IPS-18a (cell line): ENCODE measurements at regions not wholly inside any gene's neighbourhood (a gene's known extent, or its start where the extent isn't known, plus 50 kb on each side); places are given as distances from the start of the nearest gene placed in this dataset.

ENCODE experiments used
- H3K27ac ChIP-seq: one replicate; pipeline ENCODE4 v1.5.1; 2013; ENCODE audit warnings: low read length
- H3K27me3 ChIP-seq: one replicate; pipeline ENCODE4 v1.6.1; 2013; ENCODE audit warnings: mild to moderate bottlenecking, low read length; ENCODE audit not compliant: control insufficient read depth, insufficient read depth
- H3K36me3 ChIP-seq: one replicate; pipeline ENCODE4 v1.6.1; 2013; ENCODE audit warnings: low read depth, low read length; ENCODE audit not compliant: control insufficient read depth
- H3K4me1 ChIP-seq: one replicate; pipeline ENCODE4 v1.6.1; 2013; ENCODE audit warnings: low read depth, low read length; ENCODE audit not compliant: control insufficient read depth
- H3K4me3 ChIP-seq: one replicate; pipeline ENCODE4 v1.5.1; 2013; ENCODE audit warnings: low read length
- H3K9ac ChIP-seq: one replicate; pipeline ENCODE4 v1.6.1; 2013; ENCODE audit warnings: mild to moderate bottlenecking, low read length, moderate library complexity
- H3K9me3 ChIP-seq: one replicate; pipeline ENCODE4 v1.6.1; 2013; ENCODE audit warnings: low read depth, low read length; ENCODE audit not compliant: control insufficient read depth

- Histone ChIP-seq H3K27me3 (no peaks in the 10 kb centered on the region), H3K4me1 (no peaks in the 10 kb centered on the region), H3K27ac (no peak overlapping the region), H3K36me3 (no peaks in the 10 kb centered on the region), H3K9ac (no peak overlapping the region), H3K4me3 (no peak overlapping the region), H3K9me3 (no peaks in the 10 kb centered on the region)
Measured at GRCh38 chr7:16015981-16016380, 329.5 kb upstream of the MEOX2 start.

GRCh38 chr7:16014031-16014430 lies 327.5 kb upstream of the MEOX2 start:
- H3K36me3 ChIP-seq: no peaks in the 10 kb centered on the region
- H3K9me3 ChIP-seq: no peaks in the 10 kb centered on the region
- H3K4me1 ChIP-seq: no peaks in the 10 kb centered on the region
- no peak overlapping the region for H3K4me3 ChIP-seq
- no peaks in the 10 kb centered on the region for H3K27me3 ChIP-seq
- no peak overlapping the region for H3K27ac ChIP-seq
- H3K9ac ChIP-seq: no peak overlapping the region

- Histone ChIP-seq H3K27me3 (no peaks in the 10 kb centered on the region), H3K36me3 (no peaks in the 10 kb centered on the region), H3K4me1 (no peaks in the 10 kb centered on the region), H3K4me3 (no peak overlapping the region), H3K9ac (no peak overlapping the region), H3K9me3 (no peaks in the 10 kb centered on the region), H3K27ac (no peak overlapping the region)
Measured at GRCh38 chr7:16007911-16008310, 321.4 kb upstream of the MEOX2 start.

GRCh38 chr7:16004702-16005101 lies 318.2 kb upstream of the MEOX2 start:
- Histone ChIP-seq H3K4me1 (no peaks in the 10 kb centered on the region), H3K9ac (no peak overlapping the region), H3K4me3 (no peak overlapping the region), H3K9me3 (no peaks in the 10 kb centered on the region), H3K27me3 (no peaks in the 10 kb centered on the region), H3K27ac (no peak overlapping the region), H3K36me3 (no peaks in the 10 kb centered on the region)

- H3K36me3 ChIP-seq: no peaks in the 10 kb centered on the region
- no peak overlapping the region for H3K27ac ChIP-seq
- H3K27me3 ChIP-seq: no peaks in the 10 kb centered on the region
- no peak overlapping the region for H3K9ac ChIP-seq
- no peaks in the 10 kb centered on the region for H3K9me3 ChIP-seq
- H3K4me1 ChIP-seq: no peaks in the 10 kb centered on the region
- H3K4me3 ChIP-seq: no peak overlapping the region
Measured at GRCh38 chr7:16001477-16001876, 315.0 kb upstream of the MEOX2 start.

GRCh38 chr7:15998617-15999016 lies 312.1 kb upstream of the MEOX2 start:
- Histone ChIP-seq H3K36me3 (no peaks in the 10 kb centered on the region), H3K9ac (no peak overlapping the region), H3K9me3 (no peaks in the 10 kb centered on the region), H3K27ac (no peak overlapping the region), H3K4me1 (no peaks in the 10 kb centered on the region), H3K27me3 (no peaks in the 10 kb centered on the region), H3K4me3 (no peak overlapping the region)

- Histone ChIP-seq H3K4me3 (no peak overlapping the region), H3K9me3 (no peaks in the 10 kb centered on the region), H3K36me3 (no peaks in the 10 kb centered on the region), H3K27ac (no peak overlapping the region), H3K9ac (no peak overlapping the region), H3K4me1 (no peaks in the 10 kb centered on the region), H3K27me3 (no peaks in the 10 kb centered on the region)
Measured at GRCh38 chr7:15995027-15995426, 308.5 kb upstream of the MEOX2 start.

GRCh38 chr7:15989194-15989593 lies 302.7 kb upstream of the MEOX2 start:
- Histone ChIP-seq H3K36me3 (no peaks in the 10 kb centered on the region), H3K4me3 (no peak overlapping the region), H3K27me3 (no peaks in the 10 kb centered on the region), H3K27ac (no peak overlapping the region), H3K9me3 (no peaks in the 10 kb centered on the region), H3K4me1 (peaks cover 23% of the 10 kb centered on the region), H3K9ac (no peak overlapping the region)

- Histone ChIP-seq H3K36me3 (no peaks in the 10 kb centered on the region), H3K9ac (no peak overlapping the region), H3K4me3 (no peak overlapping the region), H3K4me1 (peaks cover 23% of the 10 kb centered on the region), H3K9me3 (no peaks in the 10 kb centered on the region), H3K27me3 (no peaks in the 10 kb centered on the region), H3K27ac (no peak overlapping the region)
Measured at GRCh38 chr7:15985587-15986384, 299.3 kb upstream of the MEOX2 start.

GRCh38 chr7:15977663-15978062 lies 291.2 kb upstream of the MEOX2 start:
- H3K27me3 ChIP-seq: no peaks in the 10 kb centered on the region
- H3K4me3 ChIP-seq: no peak overlapping the region
- no peaks in the 10 kb centered on the region for H3K36me3 ChIP-seq
- H3K4me1 ChIP-seq: no peaks in the 10 kb centered on the region
- no peaks in the 10 kb centered on the region for H3K9me3 ChIP-seq
- H3K27ac ChIP-seq: no peak overlapping the region
- no peak overlapping the region for H3K9ac ChIP-seq

GRCh38 chr7:15972862-15973275 lies 286.4 kb upstream of the MEOX2 start:
- Histone ChIP-seq H3K27ac (no peak overlapping the region), H3K4me1 (no peaks in the 10 kb centered on the region), H3K9ac (no peak overlapping the region)

GRCh38 chr7:15967551-15967950 lies 281.1 kb upstream of the MEOX2 start:
- H3K27ac ChIP-seq: no peak overlapping the region
- no peak overlapping the region for H3K4me3 ChIP-seq
- H3K27me3 ChIP-seq: no peaks in the 10 kb centered on the region
- no peak overlapping the region for H3K9ac ChIP-seq
- no peaks in the 10 kb centered on the region for H3K4me1 ChIP-seq
- H3K9me3 ChIP-seq: no peaks in the 10 kb centered on the region
- no peaks in the 10 kb centered on the region for H3K36me3 ChIP-seq

More at GRCh38 chr7:15972862-15973275, 286.4 kb upstream of the MEOX2 start:
- Histone ChIP-seq H3K36me3 (no peaks in the 10 kb centered on the region), H3K27me3 (no peaks in the 10 kb centered on the region), H3K4me3 (no peak overlapping the region), H3K9me3 (no peaks in the 10 kb centered on the region)
